Chondrocyte (in vitro differentiated cells): ENCODE measurements at regions not wholly inside any gene's neighbourhood (a gene's known extent, or its start where the extent isn't known, plus 50 kb on each side); places are given as distances from the start of the nearest gene placed in this dataset.

Source experiments
- DNase-seq: peaks from one replicate; pipeline ENCODE4 v3.0.0; 2021; ENCODE audit warnings: mixed read lengths, low spot score
- H3K27ac Mint-ChIP-seq: one replicate; pipeline ENCODE4 v1.8.0; 2021; ENCODE audit warnings: mild to moderate bottlenecking, moderate library complexity, mixed read lengths; ENCODE audit not compliant: unreplicated experiment
- H3K27me3 Mint-ChIP-seq: 2 replicates; pipeline ENCODE4 v1.8.0; 2021; ENCODE audit warnings: low read depth, mixed read lengths
- H3K36me3 Mint-ChIP-seq: 2 replicates; pipeline ENCODE4 v1.8.0; 2021; ENCODE audit warnings: low read depth, mixed read lengths
- H3K4me1 Mint-ChIP-seq: 2 replicates; pipeline ENCODE4 v1.8.0; 2021; ENCODE audit warnings: low read depth, mild to moderate bottlenecking, mixed read lengths
- H3K4me3 Mint-ChIP-seq: one replicate; pipeline ENCODE4 v1.8.0; 2021; ENCODE audit warnings: mild to moderate bottlenecking, moderate library complexity, mixed read lengths; ENCODE audit not compliant: unreplicated experiment
- H3K9me3 Mint-ChIP-seq: 2 replicates; pipeline ENCODE4 v1.8.0; 2021; ENCODE audit warnings: low read depth, mixed read lengths
- CTCF ChIP-seq: fragments of 200-600 bp; sonication (generic); IDR thresholded peaks from 2 replicates; pipeline ENCODE4 v1.5.0; 2021; ENCODE audit warnings: antibody characterized with exemption, mild to moderate bottlenecking, moderate library complexity

GRCh38 chr10:42940487-42941294, 136.2 kb upstream of the RET start:
- H3K36me3 Mint-ChIP-seq = no peaks in the 10 kb centered on the region
- no peak for DNase-seq
- no peak for TF ChIP-seq CTCF
- H3K27me3 Mint-ChIP-seq = peaks cover 16% of the 10 kb centered on the region
- no peaks in the 10 kb centered on the region for H3K9me3 Mint-ChIP-seq
- H3K4me3 Mint-ChIP-seq = no peak overlapping the region
- no peaks in the 10 kb centered on the region for H3K4me1 Mint-ChIP-seq
- H3K27ac Mint-ChIP-seq = no peak overlapping the region

GRCh38 chr10:42941295-42941644, 135.6 kb upstream of the RET start:
- no peaks in the 10 kb centered on the region for H3K36me3 Mint-ChIP-seq
- H3K4me1 Mint-ChIP-seq = no peaks in the 10 kb centered on the region
- peaks cover 12% of the 10 kb centered on the region for H3K27me3 Mint-ChIP-seq

DNA sequence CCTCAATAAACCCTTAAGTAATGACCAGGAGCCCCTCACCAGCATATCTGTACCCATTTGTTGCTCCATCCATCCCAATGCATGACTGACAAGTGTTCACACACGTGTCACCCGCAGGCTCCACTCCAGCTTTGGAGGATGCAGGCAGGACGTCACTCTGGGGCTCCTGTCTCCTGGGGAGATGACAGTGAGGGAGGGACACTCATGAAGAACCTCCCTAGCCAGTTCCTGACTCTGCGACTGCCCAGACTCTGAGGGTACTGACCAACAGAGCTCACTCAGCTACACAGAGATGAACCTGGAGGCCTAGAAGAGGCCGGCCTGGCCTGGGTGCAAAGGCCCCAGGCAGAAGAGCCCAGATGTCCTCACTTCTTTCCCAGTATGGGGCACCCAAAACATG, 135.1 kb upstream of the RET start:
- no peaks in the 10 kb centered on the region for H3K36me3 Mint-ChIP-seq

More at GRCh38 chr10:42941295-42941644, 135.6 kb upstream of the RET start:
- no peaks in the 10 kb centered on the region for H3K9me3 Mint-ChIP-seq
- no peak for DNase-seq
- no peak overlapping the region for H3K27ac Mint-ChIP-seq
- no peak for TF ChIP-seq CTCF
- H3K4me3 Mint-ChIP-seq = no peak overlapping the region

GRCh38 chr10:42942279-42942950, 134.5 kb upstream of the RET start:
- no peak for TF ChIP-seq CTCF
- no peak for DNase-seq
- peaks cover 11% of the 10 kb centered on the region for H3K27me3 Mint-ChIP-seq
- H3K4me3 Mint-ChIP-seq = no peak overlapping the region
- peaks cover 2% of the 10 kb centered on the region for H3K36me3 Mint-ChIP-seq
- no peak overlapping the region for H3K27ac Mint-ChIP-seq
- H3K4me1 Mint-ChIP-seq = no peaks in the 10 kb centered on the region
- H3K9me3 Mint-ChIP-seq = peaks cover 3% of the 10 kb centered on the region

More for the DNA sequence above, 135.1 kb upstream of the RET start:
- no peak for TF ChIP-seq CTCF
- no peaks in the 10 kb centered on the region for H3K4me1 Mint-ChIP-seq
- DNase-seq = no peak
- H3K27ac Mint-ChIP-seq = no peak overlapping the region
- no peaks in the 10 kb centered on the region for H3K9me3 Mint-ChIP-seq
- no peak overlapping the region for H3K4me3 Mint-ChIP-seq
- peaks cover 9% of the 10 kb centered on the region for H3K27me3 Mint-ChIP-seq

DNA sequence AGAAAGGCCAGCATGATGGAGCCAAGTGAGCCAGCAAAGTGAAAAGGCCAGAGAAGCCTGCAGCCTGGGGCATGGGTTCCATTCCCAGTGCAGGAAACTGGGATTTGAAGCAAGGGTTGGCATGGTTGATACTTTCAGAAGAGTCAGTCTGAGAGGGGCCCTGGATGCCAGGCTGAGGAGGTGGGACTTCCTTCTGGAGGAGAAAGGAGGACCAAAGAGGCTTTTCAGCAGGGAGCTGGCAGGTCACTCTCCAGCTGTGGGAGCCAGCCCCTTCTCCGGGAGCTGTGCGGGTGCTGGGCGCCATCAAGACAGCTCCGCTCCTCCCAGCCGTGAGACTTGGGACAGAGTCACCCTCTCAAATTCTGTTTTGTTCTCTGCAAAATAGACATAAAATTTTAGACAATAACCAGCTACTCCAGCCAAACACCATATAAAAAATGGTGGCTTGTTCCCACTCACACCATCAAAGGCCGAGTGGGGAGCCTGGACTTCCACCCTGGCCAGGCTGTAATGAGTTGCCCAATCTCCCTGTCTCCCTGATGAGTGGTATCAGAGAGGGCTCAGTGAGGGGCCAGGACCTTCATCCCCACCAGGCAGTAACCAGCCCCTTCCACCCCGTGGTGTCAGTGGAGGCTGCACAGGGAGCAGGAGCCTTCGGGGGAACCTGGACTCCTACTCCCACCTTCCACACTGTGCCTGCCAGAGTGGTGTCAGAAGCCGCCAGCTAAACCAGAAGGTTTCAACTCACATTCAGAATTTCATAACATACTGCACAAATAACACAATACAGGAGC, 133.6 kb upstream of the RET start:
- Mint-ChIP-seq H3K27ac (no peak overlapping the region), H3K9me3 (peaks cover 5% of the 10 kb centered on the region), H3K36me3 (peaks cover 2% of the 10 kb centered on the region), H3K27me3 (peaks cover 11% of the 10 kb centered on the region), H3K4me3 (no peak overlapping the region), H3K4me1 (no peaks in the 10 kb centered on the region)
- peak; percentile 59 for DNase-seq
- no peak for TF ChIP-seq CTCF
